MCF 10A (cell line): ENCODE measurements at regions not wholly inside any gene's neighbourhood (a gene's known extent, or its start where the extent isn't known, plus 50 kb on each side); places are given as distances from the start of the nearest gene placed in this dataset.

Experiments used
- BruUV-seq: library from RNA; stranded (reverse); fragments of 400-500 nt; replicated peaks from 2 replicates; lab custom pipeline; 2021; lab: Mats Ljungman, UMichigan
- CTCF ChIA-PET: fragments of 300-600 bp; sonication (Branson Sonifier 250); formaldehyde crosslinking; extraction: SDS; loops from one replicate; lab custom pipeline; 2021; ENCODE audit warnings: antibody characterized with exemption, inconsistent platforms; lab: Yijun Ruan, JAX
- POLR2A ChIA-PET: fragments of 300-600, 350-650 bp; sonication (Branson Sonifier 250); formaldehyde crosslinking; extraction: SDS; loops from one replicate; lab custom pipeline; 2020; ENCODE audit warnings: antibody characterized with exemption, inconsistent platforms; lab: Yijun Ruan, JAX
- DNase-seq: peaks from one replicate; pipeline ENCODE4 v3.0.0-alpha.2; 2018; ENCODE audit not compliant: unreplicated experiment
- H3K27ac Mint-ChIP-seq: one replicate; pipeline ENCODE4 v1.8.0; 2022; ENCODE audit warnings: mild to moderate bottlenecking, low read depth, mixed read lengths; ENCODE audit not compliant: unreplicated experiment
- H3K27me3 Mint-ChIP-seq: one replicate; pipeline ENCODE4 v1.8.0; 2022; ENCODE audit warnings: mixed read lengths; ENCODE audit not compliant: insufficient read depth, unreplicated experiment
- H3K36me3 Mint-ChIP-seq: one replicate; pipeline ENCODE4 v1.8.0; 2022; ENCODE audit warnings: mild to moderate bottlenecking, moderate library complexity, mixed read lengths; ENCODE audit not compliant: insufficient read depth, unreplicated experiment
- H3K4me1 Mint-ChIP-seq: one replicate; pipeline ENCODE4 v1.8.0; 2022; ENCODE audit warnings: mixed read lengths; ENCODE audit not compliant: insufficient read depth, unreplicated experiment
- H3K4me3 Mint-ChIP-seq: one replicate; pipeline ENCODE4 v1.8.0; 2022; ENCODE audit warnings: mild to moderate bottlenecking, moderate library complexity, mixed read lengths; ENCODE audit not compliant: unreplicated experiment
- H3K9me3 Mint-ChIP-seq: one replicate; pipeline ENCODE4 v1.8.0; 2022; ENCODE audit warnings: mixed read lengths; ENCODE audit not compliant: unreplicated experiment
- intact Hi-C: fragments of 100-400 bp; cut with micrococcal nuclease; formaldehyde crosslinking; loops from 2 replicates; pipeline ENCODE4 v1.14.1; 2022
- TF ChIP-seq, protein P1 (sequence below): fragments of 200-600 bp; IDR thresholded peaks from one replicate; pipeline ENCODE4 v1.8.0; 2022; ENCODE audit warnings: antibody characterized with exemption, mild to moderate bottlenecking; ENCODE audit not compliant: unreplicated experiment

- H3K27ac Mint-ChIP-seq = no peak overlapping the region
- H3K27me3 Mint-ChIP-seq = peaks cover 91% of the 10 kb centered on the region
- no peak for DNase-seq
- CTCF ChIA-PET = no interaction called here
- POLR2A ChIA-PET = no interaction called here
- TF ChIP-seq, protein P1, sequence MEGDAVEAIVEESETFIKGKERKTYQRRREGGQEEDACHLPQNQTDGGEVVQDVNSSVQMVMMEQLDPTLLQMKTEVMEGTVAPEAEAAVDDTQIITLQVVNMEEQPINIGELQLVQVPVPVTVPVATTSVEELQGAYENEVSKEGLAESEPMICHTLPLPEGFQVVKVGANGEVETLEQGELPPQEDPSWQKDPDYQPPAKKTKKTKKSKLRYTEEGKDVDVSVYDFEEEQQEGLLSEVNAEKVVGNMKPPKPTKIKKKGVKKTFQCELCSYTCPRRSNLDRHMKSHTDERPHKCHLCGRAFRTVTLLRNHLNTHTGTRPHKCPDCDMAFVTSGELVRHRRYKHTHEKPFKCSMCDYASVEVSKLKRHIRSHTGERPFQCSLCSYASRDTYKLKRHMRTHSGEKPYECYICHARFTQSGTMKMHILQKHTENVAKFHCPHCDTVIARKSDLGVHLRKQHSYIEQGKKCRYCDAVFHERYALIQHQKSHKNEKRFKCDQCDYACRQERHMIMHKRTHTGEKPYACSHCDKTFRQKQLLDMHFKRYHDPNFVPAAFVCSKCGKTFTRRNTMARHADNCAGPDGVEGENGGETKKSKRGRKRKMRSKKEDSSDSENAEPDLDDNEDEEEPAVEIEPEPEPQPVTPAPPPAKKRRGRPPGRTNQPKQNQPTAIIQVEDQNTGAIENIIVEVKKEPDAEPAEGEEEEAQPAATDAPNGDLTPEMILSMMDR = no peak
- no peaks in the 10 kb centered on the region for H3K4me1 Mint-ChIP-seq
- no TSS peak for BruUV-seq
- H3K36me3 Mint-ChIP-seq = no peaks in the 10 kb centered on the region
- no peaks in the 10 kb centered on the region for H3K9me3 Mint-ChIP-seq
- H3K4me3 Mint-ChIP-seq = no peak overlapping the region
- intact Hi-C loops = no loop called here
Measured at GRCh38 chr13:91270031-91270430, 77.5 kb upstream of the MIR17HG start.

DNA sequence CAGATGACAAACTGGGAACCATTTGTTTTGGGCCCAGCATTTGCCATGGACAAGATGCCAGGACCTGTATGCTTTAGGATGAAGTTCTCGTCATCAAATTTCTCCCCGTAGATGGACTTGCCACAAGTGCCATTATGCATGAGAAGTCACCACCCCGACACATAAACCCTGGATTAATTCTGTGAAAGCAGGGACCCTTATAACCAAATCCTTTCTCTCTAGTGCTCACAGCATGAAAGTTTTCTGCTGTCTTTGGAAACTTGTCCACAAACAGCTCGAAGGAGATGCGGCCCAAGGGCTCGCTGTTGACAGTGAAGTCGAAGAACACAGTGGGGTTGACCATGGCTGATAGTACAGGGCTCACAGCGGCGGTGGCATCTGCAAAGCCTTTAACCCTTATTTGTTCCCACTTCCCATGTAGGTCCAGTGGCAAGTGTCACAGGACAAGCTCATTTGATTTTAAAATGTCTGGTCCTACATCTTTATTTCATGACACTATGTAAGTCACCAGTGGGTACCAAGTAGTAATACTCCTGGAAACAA lies 75.2 kb upstream of the MIR17HG start:
- Mint-ChIP-seq H3K27me3 (peaks cover 88% of the 10 kb centered on the region), H3K4me1 (no peaks in the 10 kb centered on the region), H3K36me3 (no peaks in the 10 kb centered on the region), H3K27ac (no peak overlapping the region), H3K9me3 (peaks cover 6% of the 10 kb centered on the region), H3K4me3 (no peak overlapping the region)
- POLR2A ChIA-PET = no interaction called here
- DNase-seq = no peak
- CTCF ChIA-PET = no interaction called here
- TF ChIP-seq, protein P1 = no peak
- intact Hi-C loops = no loop called here
- no TSS peak for BruUV-seq

GRCh38 chr13:91273675-91274074 lies 73.8 kb upstream of the MIR17HG start:
- BruUV-seq = no TSS peak
- intact Hi-C loops = no loop called here
- H3K4me3 Mint-ChIP-seq = no peak overlapping the region
- POLR2A ChIA-PET = no interaction called here
- CTCF ChIA-PET = no interaction called here
- peaks cover 89% of the 10 kb centered on the region for H3K27me3 Mint-ChIP-seq
- DNase-seq = no peak
- no peaks in the 10 kb centered on the region for H3K36me3 Mint-ChIP-seq
- H3K4me1 Mint-ChIP-seq = no peaks in the 10 kb centered on the region
- no peak overlapping the region for H3K27ac Mint-ChIP-seq
- TF ChIP-seq, protein P1 = no peak
- peaks cover 6% of the 10 kb centered on the region for H3K9me3 Mint-ChIP-seq

GRCh38 chr13:91277013-91277676 lies 70.3 kb upstream of the MIR17HG start:
- ChIA-PET CTCF (no interaction called here), POLR2A (no interaction called here)
- TF ChIP-seq, protein P1 = no peak
- DNase-seq = no peak
- H3K27ac Mint-ChIP-seq = no peak overlapping the region
- no peak overlapping the region for H3K4me3 Mint-ChIP-seq
- intact Hi-C loops = no loop called here
- H3K4me1 Mint-ChIP-seq = no peaks in the 10 kb centered on the region
- no TSS peak for BruUV-seq
- no peaks in the 10 kb centered on the region for H3K36me3 Mint-ChIP-seq
- H3K9me3 Mint-ChIP-seq = peaks cover 6% of the 10 kb centered on the region
- H3K27me3 Mint-ChIP-seq = peaks cover 67% of the 10 kb centered on the region
